ENCODE measurements at regions not wholly inside any gene's neighbourhood (a gene's known extent, or its start where the extent isn't known, plus 50 kb on each side); places are given as distances from the start of the nearest gene placed in this dataset.

- Histone ChIP-seq H3K4me2 (ENCODE audit: low read length) (no peak overlapping the region), H3K9ac (ENCODE audit: low read length) (no peak overlapping the region), H3K27me3 (ENCODE audit: insufficient read depth, low read depth, low read length) (no peaks in the 10 kb centered on the region), H3K27ac (ENCODE audit: low read length) (no peak overlapping the region), H4K20me1 (ENCODE audit: insufficient read depth) (no peaks in the 10 kb centered on the region), H3F3A (ENCODE audit: insufficient read depth, low read length, poor library complexity, severe bottlenecking) (no peaks in the 10 kb centered on the region), H3K36me3 (ENCODE audit: insufficient read depth, low read length) (no peaks in the 10 kb centered on the region), H3K9me2 (ENCODE audit: insufficient read depth, low read length) (no peaks in the 10 kb centered on the region), H3K9me3 (ENCODE audit: low read length) (no peaks in the 10 kb centered on the region), H2AFZ (ENCODE audit: low read depth, low read length) (no peak overlapping the region), H3K4me3 (ENCODE audit: low read length) (no peak overlapping the region), H3K79me2 (replicated peaks; ENCODE audit: insufficient read depth, low read length) (no peaks in the 10 kb centered on the region)
- no peak for TF ChIP-seq MXI1 (conservative IDR thresholded peaks at IDR 0.05; ENCODE audit: poor library complexity, severe bottlenecking)
- no peak for TF ChIP-seq EZH2 (IDR thresholded peaks at IDR 0.05; ENCODE audit: borderline replicate concordance, insufficient read depth, low read length, poor library complexity, severe bottlenecking)
- no peak for TF ChIP-seq RAD21 (conservative IDR thresholded peaks at IDR 0.05)
- TF ChIP-seq TAF1 (IDR thresholded peaks at IDR 0.05; ENCODE audit: low read depth) = no peak
- no peak for TF ChIP-seq SMC3 (conservative IDR thresholded peaks at IDR 0.05; ENCODE audit: poor library complexity)
- TF ChIP-seq REST (IDR thresholded peaks at IDR 0.05; ENCODE audit: borderline replicate concordance) = no peak
- no peak for TF ChIP-seq CTCF (IDR thresholded peaks at IDR 0.05; ENCODE audit: poor library complexity, severe bottlenecking)
- TF ChIP-seq POLR2AphosphoS5 (IDR thresholded peaks at IDR 0.05) = no peak
- no peak for TF ChIP-seq EP300 (conservative IDR thresholded peaks at IDR 0.05; ENCODE audit: poor library complexity, severe bottlenecking)
Observed at GRCh38 chr14:84250893-84251292, 1279.1 kb upstream of the FLRT2 start.

GRCh38 chr14:84251411-84252115, 1278.4 kb upstream of the FLRT2 start:
- no peak overlapping the region for H3K27ac ChIP-seq (ENCODE audit: low read length)
- no peaks in the 10 kb centered on the region for H3K9me2 ChIP-seq (ENCODE audit: insufficient read depth, low read length)
- H4K20me1 ChIP-seq (ENCODE audit: insufficient read depth) = no peaks in the 10 kb centered on the region
- H3F3A ChIP-seq (ENCODE audit: insufficient read depth, low read length, poor library complexity, severe bottlenecking) = no peaks in the 10 kb centered on the region
- TF ChIP-seq EP300 (conservative IDR thresholded peaks at IDR 0.05; ENCODE audit: poor library complexity, severe bottlenecking) = no peak
- no peaks in the 10 kb centered on the region for H3K27me3 ChIP-seq (ENCODE audit: insufficient read depth, low read depth, low read length)
- no peak overlapping the region for H3K9ac ChIP-seq (ENCODE audit: low read length)
- H3K9me3 ChIP-seq (ENCODE audit: low read length) = no peaks in the 10 kb centered on the region
- no peaks in the 10 kb centered on the region for H3K36me3 ChIP-seq (ENCODE audit: insufficient read depth, low read length)
- H3K4me2 ChIP-seq (ENCODE audit: low read length) = no peak overlapping the region
- no peak overlapping the region for H3K4me3 ChIP-seq (ENCODE audit: low read length)
- H3K79me2 ChIP-seq (replicated peaks; ENCODE audit: insufficient read depth, low read length) = no peaks in the 10 kb centered on the region
- no peak overlapping the region for H2AFZ ChIP-seq (ENCODE audit: low read depth, low read length)
